ENCODE measurements at regions not wholly inside any gene's neighbourhood (a gene's known extent, or its start where the extent isn't known, plus 50 kb on each side); places are given as distances from the start of the nearest gene placed in this dataset.

GRCh38 chr3:1855841-1856240, 242.8 kb upstream of the CNTN4 start:
- no peak for DNase-seq (ENCODE audit: low read depth, low spot score)
- no peaks in the 10 kb centered on the region for H3K79me2 ChIP-seq (ENCODE audit: control insufficient read depth, insufficient read depth, low read length)
- H2AFZ ChIP-seq (ENCODE audit: low read depth, low read length) = no peak overlapping the region
- H3K4me1 ChIP-seq (ENCODE audit: control insufficient read depth, extremely low read depth, insufficient read depth, low read length) = no peaks in the 10 kb centered on the region
- CTCF ChIA-PET = no interaction called here
- intact Hi-C loops (cut with micrococcal nuclease) (no loop called here), dilution Hi-C loops (cut with MboI; ENCODE audit: extremely low pct_ligation_motif_present, low sequenced_read_pairs) (no loop called here)
- H3K36me3 ChIP-seq (ENCODE audit: control insufficient read depth in 2 of 2, extremely low read depth in 1 of 2, insufficient read depth in 2 of 2, low read length in 2 of 2) = no peaks in the 10 kb centered on the region
- no peaks in the 10 kb centered on the region for H3K9me3 ChIP-seq (replicated peaks; ENCODE audit: control insufficient read depth, insufficient read depth, low read length)
- no peak overlapping the region for H3K9ac ChIP-seq (replicated peaks; ENCODE audit: extremely low read depth, insufficient read depth, low read length)
- no peaks in the 10 kb centered on the region for H4K20me1 ChIP-seq (replicated peaks; ENCODE audit: control insufficient read depth, extremely low read depth, insufficient read depth, low read length)
- H3K4me3 ChIP-seq (replicated peaks in 1 of 3; ENCODE audit: insufficient read depth in 1 of 3, low read depth in 1 of 3, low read length in 3 of 3) = no peak overlapping the region
- no peaks in the 10 kb centered on the region for H3K27me3 ChIP-seq (ENCODE audit: control insufficient read depth in 2 of 2, insufficient read depth in 2 of 2, low read length in 2 of 2)
- H3K4me2 ChIP-seq (ENCODE audit: insufficient read depth, low read length) = no peak overlapping the region
- FAIRE-seq = no peak
- POLR2A ChIA-PET = no interaction called here
- H3K9me1 ChIP-seq (replicated peaks; ENCODE audit: control insufficient read depth, extremely low read depth, insufficient read depth, low read length) = no peaks in the 10 kb centered on the region
- no TSS peak for BruUV-seq (replicated peaks)
- TF ChIP-seq POLR2A (IDR thresholded peaks at IDR 0.05; ENCODE audit: low read depth, low read length) (no peak), POLR2AphosphoS5 (IDR thresholded peaks at IDR 0.05; ENCODE audit: insufficient read depth, low read depth, low read length) (no peak), JUN (IDR thresholded peaks at IDR 0.05; ENCODE audit: borderline replicate concordance, insufficient read depth, insufficient read length, low read depth) (no peak), MAX (IDR thresholded peaks at IDR 0.05; ENCODE audit: insufficient read depth, insufficient read length) (no peak), CTCF (IDR thresholded peaks at IDR 0.05; ENCODE audit: extremely low read depth in 1 of 2, insufficient read depth in 1 of 2, low read depth in 1 of 2, low read length in 2 of 2) (no peak), GATA2 (IDR thresholded peaks at IDR 0.05; ENCODE audit: insufficient read depth, insufficient read length, low read depth, low read length) (no peak), MYC (IDR thresholded peaks at IDR 0.05; ENCODE audit: low read depth, low read length) (no peak), FOS (IDR thresholded peaks at IDR 0.05; ENCODE audit: borderline replicate concordance, insufficient read depth, low read length) (no peak)
- no peak overlapping the region for H3K27ac ChIP-seq (ENCODE audit: insufficient read depth, low read depth, low read length)
